ENCODE measurements at regions not wholly inside any gene's neighbourhood (a gene's known extent, or its start where the extent isn't known, plus 50 kb on each side); places are given as distances from the start of the nearest gene placed in this dataset.

DNA sequence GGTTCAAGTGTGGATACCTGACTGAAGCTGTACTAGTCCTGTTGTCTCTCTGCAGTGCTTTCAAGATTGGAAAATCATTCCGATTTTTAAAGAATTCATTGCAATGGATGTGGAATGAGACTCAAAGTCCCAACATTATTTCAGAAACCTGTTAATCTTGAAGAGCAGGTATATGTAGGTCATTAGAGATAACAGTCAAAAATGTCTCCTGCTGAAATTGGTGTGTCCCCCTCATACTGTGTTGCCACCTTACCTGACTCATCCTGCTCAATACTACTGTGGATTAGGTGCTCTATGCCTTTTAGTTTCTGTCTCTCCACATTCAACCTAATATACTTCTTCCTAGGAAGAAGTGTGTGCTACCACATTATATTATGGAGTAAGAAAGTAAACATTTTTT, 91.1 kb upstream of the NR3C1 start:
- no peak for TF ChIP-seq SP1 (IDR thresholded peaks at IDR 0.05)
- no peak for TF ChIP-seq FOXA1 (IDR thresholded peaks at IDR 0.05)
